PC-9 (cell line): ENCODE measurements at regions not wholly inside any gene's neighbourhood (a gene's known extent, or its start where the extent isn't known, plus 50 kb on each side); places are given as distances from the start of the nearest gene placed in this dataset.

Experiments used
- CTCF ChIP-seq: fragments of 200-600 bp; sonication (generic); conservative IDR thresholded peaks from 2 replicates; pipeline ENCODE4 v1.6.1; 2017; ENCODE audit warnings: mixed run types, antibody characterized with exemption, mild to moderate bottlenecking, moderate library complexity
- EZH2 ChIP-seq: fragments of 200-600 bp; sonication (generic); IDR thresholded peaks from 2 replicates; pipeline ENCODE4 v1.8.0; 2017; ENCODE audit warnings: antibody characterized with exemption, low read depth

- TF ChIP-seq CTCF = peak; percentile 67
- TF ChIP-seq EZH2 = no peak
Observed at GRCh38 chr5:103829585-103829984, 267.0 kb upstream of the NUDT12 start.
